Ovary (tissue), 3 donors: ENCODE measurements at regions not wholly inside any gene's neighbourhood (a gene's known extent, or its start where the extent isn't known, plus 50 kb on each side); places are given as distances from the start of the nearest gene placed in this dataset.

Experiments used
- POLR2A ChIP-seq: fragments of 450-650 bp; IDR thresholded peaks from one replicate; pipeline ENCODE4 v1.6.1; 2017; ENCODE audit warnings: antibody characterized with exemption, mild to moderate bottlenecking, moderate library complexity
- TF ChIP-seq, protein P1 (sequence below), 3 donors: fragments of 450-650 bp in 2 of 3; fragments of 200-600 bp in 1 of 3; IDR thresholded peaks; one replicate each; pipeline versions ENCODE4 v1.5.1 to v1.8.0; 2016 to 2022; ENCODE audit warnings: antibody characterized with exemption in 3 of 3, mild to moderate bottlenecking in 1 of 3
- donor health status: DM: no; HTN: no; CAD: no.

GRCh38 chr2:195496991-195497390 is 160.0 kb upstream of the SLC39A10 start:
- no peak for TF ChIP-seq POLR2A
- TF ChIP-seq, protein P1, sequence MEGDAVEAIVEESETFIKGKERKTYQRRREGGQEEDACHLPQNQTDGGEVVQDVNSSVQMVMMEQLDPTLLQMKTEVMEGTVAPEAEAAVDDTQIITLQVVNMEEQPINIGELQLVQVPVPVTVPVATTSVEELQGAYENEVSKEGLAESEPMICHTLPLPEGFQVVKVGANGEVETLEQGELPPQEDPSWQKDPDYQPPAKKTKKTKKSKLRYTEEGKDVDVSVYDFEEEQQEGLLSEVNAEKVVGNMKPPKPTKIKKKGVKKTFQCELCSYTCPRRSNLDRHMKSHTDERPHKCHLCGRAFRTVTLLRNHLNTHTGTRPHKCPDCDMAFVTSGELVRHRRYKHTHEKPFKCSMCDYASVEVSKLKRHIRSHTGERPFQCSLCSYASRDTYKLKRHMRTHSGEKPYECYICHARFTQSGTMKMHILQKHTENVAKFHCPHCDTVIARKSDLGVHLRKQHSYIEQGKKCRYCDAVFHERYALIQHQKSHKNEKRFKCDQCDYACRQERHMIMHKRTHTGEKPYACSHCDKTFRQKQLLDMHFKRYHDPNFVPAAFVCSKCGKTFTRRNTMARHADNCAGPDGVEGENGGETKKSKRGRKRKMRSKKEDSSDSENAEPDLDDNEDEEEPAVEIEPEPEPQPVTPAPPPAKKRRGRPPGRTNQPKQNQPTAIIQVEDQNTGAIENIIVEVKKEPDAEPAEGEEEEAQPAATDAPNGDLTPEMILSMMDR (IDR thresholded peaks at IDR 0.05) = no peak
